ENCODE measurements at regions not wholly inside any gene's neighbourhood (a gene's known extent, or its start where the extent isn't known, plus 50 kb on each side); places are given as distances from the start of the nearest gene placed in this dataset.

- peaks cover 11% of the 10 kb centered on the region for H3K27me3 Mint-ChIP-seq (ENCODE audit: low read depth)
- TF ChIP-seq, protein P1, sequence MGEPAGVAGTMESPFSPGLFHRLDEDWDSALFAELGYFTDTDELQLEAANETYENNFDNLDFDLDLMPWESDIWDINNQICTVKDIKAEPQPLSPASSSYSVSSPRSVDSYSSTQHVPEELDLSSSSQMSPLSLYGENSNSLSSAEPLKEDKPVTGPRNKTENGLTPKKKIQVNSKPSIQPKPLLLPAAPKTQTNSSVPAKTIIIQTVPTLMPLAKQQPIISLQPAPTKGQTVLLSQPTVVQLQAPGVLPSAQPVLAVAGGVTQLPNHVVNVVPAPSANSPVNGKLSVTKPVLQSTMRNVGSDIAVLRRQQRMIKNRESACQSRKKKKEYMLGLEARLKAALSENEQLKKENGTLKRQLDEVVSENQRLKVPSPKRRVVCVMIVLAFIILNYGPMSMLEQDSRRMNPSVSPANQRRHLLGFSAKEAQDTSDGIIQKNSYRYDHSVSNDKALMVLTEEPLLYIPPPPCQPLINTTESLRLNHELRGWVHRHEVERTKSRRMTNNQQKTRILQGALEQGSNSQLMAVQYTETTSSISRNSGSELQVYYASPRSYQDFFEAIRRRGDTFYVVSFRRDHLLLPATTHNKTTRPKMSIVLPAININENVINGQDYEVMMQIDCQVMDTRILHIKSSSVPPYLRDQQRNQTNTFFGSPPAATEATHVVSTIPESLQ (CRISPR knock-in tag; IDR thresholded peaks at IDR 0.05) = no peak
- TF ChIP-seq NR2C2 (CRISPR knock-in tag; IDR thresholded peaks at IDR 0.05) (no peak), ZNF671 (CRISPR knock-in tag; IDR thresholded peaks at IDR 0.05) (no peak), JUN (CRISPR knock-in tag; IDR thresholded peaks at IDR 0.05) (no peak), NFATC4 (CRISPR knock-in tag; IDR thresholded peaks at IDR 0.05) (no peak), CREM (CRISPR knock-in tag; IDR thresholded peaks at IDR 0.05) (no peak), ESRRA (CRISPR knock-in tag; IDR thresholded peaks at IDR 0.05; ENCODE audit: borderline replicate concordance) (no peak), PREB (CRISPR knock-in tag; IDR thresholded peaks at IDR 0.05; ENCODE audit: borderline replicate concordance) (no peak), SP1 (CRISPR knock-in tag; conservative IDR thresholded peaks at IDR 0.05) (no peak)
- TF ChIP-seq, protein P2, sequence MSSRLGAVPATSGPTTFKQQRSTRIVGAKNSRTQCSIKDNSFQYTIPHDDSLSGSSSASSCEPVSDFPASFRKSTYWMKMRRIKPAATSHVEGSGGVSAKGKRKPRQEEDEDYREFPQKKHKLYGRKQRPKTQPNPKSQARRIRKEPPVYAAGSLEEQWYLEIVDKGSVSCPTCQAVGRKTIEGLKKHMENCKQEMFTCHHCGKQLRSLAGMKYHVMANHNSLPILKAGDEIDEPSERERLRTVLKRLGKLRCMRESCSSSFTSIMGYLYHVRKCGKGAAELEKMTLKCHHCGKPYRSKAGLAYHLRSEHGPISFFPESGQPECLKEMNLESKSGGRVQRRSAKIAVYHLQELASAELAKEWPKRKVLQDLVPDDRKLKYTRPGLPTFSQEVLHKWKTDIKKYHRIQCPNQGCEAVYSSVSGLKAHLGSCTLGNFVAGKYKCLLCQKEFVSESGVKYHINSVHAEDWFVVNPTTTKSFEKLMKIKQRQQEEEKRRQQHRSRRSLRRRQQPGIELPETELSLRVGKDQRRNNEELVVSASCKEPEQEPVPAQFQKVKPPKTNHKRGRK (CRISPR knock-in tag; IDR thresholded peaks at IDR 0.05; ENCODE audit: borderline replicate concordance) = no peak
- TF ChIP-seq, protein P3, sequence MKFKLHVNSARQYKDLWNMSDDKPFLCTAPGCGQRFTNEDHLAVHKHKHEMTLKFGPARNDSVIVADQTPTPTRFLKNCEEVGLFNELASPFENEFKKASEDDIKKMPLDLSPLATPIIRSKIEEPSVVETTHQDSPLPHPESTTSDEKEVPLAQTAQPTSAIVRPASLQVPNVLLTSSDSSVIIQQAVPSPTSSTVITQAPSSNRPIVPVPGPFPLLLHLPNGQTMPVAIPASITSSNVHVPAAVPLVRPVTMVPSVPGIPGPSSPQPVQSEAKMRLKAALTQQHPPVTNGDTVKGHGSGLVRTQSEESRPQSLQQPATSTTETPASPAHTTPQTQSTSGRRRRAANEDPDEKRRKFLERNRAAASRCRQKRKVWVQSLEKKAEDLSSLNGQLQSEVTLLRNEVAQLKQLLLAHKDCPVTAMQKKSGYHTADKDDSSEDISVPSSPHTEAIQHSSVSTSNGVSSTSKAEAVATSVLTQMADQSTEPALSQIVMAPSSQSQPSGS (CRISPR knock-in tag; IDR thresholded peaks at IDR 0.05; ENCODE audit: borderline replicate concordance, low read depth) = no peak
- TF ChIP-seq, protein P4, sequence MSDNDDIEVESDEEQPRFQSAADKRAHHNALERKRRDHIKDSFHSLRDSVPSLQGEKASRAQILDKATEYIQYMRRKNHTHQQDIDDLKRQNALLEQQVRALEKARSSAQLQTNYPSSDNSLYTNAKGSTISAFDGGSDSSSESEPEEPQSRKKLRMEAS (CRISPR knock-in tag; IDR thresholded peaks at IDR 0.05) = no peak
- TF ChIP-seq, protein P5, sequence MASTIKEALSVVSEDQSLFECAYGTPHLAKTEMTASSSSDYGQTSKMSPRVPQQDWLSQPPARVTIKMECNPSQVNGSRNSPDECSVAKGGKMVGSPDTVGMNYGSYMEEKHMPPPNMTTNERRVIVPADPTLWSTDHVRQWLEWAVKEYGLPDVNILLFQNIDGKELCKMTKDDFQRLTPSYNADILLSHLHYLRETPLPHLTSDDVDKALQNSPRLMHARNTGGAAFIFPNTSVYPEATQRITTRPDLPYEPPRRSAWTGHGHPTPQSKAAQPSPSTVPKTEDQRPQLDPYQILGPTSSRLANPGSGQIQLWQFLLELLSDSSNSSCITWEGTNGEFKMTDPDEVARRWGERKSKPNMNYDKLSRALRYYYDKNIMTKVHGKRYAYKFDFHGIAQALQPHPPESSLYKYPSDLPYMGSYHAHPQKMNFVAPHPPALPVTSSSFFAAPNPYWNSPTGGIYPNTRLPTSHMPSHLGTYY (CRISPR knock-in tag; IDR thresholded peaks at IDR 0.05) = no peak
- TF ChIP-seq, protein P6, sequence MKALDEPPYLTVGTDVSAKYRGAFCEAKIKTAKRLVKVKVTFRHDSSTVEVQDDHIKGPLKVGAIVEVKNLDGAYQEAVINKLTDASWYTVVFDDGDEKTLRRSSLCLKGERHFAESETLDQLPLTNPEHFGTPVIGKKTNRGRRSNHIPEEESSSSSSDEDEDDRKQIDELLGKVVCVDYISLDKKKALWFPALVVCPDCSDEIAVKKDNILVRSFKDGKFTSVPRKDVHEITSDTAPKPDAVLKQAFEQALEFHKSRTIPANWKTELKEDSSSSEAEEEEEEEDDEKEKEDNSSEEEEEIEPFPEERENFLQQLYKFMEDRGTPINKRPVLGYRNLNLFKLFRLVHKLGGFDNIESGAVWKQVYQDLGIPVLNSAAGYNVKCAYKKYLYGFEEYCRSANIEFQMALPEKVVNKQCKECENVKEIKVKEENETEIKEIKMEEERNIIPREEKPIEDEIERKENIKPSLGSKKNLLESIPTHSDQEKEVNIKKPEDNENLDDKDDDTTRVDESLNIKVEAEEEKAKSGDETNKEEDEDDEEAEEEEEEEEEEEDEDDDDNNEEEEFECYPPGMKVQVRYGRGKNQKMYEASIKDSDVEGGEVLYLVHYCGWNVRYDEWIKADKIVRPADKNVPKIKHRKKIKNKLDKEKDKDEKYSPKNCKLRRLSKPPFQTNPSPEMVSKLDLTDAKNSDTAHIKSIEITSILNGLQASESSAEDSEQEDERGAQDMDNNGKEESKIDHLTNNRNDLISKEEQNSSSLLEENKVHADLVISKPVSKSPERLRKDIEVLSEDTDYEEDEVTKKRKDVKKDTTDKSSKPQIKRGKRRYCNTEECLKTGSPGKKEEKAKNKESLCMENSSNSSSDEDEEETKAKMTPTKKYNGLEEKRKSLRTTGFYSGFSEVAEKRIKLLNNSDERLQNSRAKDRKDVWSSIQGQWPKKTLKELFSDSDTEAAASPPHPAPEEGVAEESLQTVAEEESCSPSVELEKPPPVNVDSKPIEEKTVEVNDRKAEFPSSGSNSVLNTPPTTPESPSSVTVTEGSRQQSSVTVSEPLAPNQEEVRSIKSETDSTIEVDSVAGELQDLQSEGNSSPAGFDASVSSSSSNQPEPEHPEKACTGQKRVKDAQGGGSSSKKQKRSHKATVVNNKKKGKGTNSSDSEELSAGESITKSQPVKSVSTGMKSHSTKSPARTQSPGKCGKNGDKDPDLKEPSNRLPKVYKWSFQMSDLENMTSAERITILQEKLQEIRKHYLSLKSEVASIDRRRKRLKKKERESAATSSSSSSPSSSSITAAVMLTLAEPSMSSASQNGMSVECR (CRISPR knock-in tag; IDR thresholded peaks at IDR 0.05; ENCODE audit: borderline replicate concordance) = no peak
- no peak for ATAC-seq
- ChIA-PET CTCF (no interaction called here), POLR2A (no interaction called here)
- no peaks in the 10 kb centered on the region for H3K36me3 Mint-ChIP-seq
- H3K9me3 Mint-ChIP-seq = no peaks in the 10 kb centered on the region
- peaks cover 47% of the 10 kb centered on the region for H3K4me1 Mint-ChIP-seq
- H3K4me3 Mint-ChIP-seq = no peak overlapping the region; the same call in 1 of the 2 replicates
- H3K27ac Mint-ChIP-seq = no peak overlapping the region; the same call in 1 of the 2 replicates
- DNase-seq (ENCODE audit: low spot score) = no peak
Measured at GRCh38 chr5:166982226-166982625, 1309.2 kb upstream of the WWC1 start.
